ENCODE measurements at regions not wholly inside any gene's neighbourhood (a gene's known extent, or its start where the extent isn't known, plus 50 kb on each side); places are given as distances from the start of the nearest gene placed in this dataset.
"Not testable (repeated sequence)": the region's sequence is repeated elsewhere in the genome, so short reads cannot be mapped to it uniquely, and the experiment has no call there.

DNA sequence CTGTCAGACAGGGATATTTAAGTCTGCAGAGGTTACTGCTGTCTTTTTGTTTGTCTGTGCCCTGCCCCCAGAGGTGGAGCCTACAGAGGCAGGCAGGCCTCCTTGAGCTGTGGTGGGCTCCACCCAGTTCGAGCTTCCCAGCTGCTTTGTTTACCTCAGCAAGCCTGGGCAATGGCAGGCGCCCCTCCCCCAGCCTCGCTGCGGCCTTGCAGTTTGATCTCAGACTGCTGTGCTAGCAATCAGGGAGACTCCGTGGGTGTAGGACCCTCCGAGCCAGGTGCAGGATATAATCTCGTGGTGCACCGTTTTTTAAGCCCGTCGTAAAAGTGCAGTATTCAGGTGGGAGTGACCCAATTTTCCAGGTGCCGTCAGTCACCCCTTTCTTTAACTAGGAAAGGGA, 78.4 kb upstream of the HAPLN1 start:
- H3K36me3 Mint-ChIP-seq (ENCODE audit: low read depth); H3K4me3 Mint-ChIP-seq; DNase-seq; ATAC-seq; CTCF ChIA-PET; H3K4me1 Mint-ChIP-seq; H3K27me3 Mint-ChIP-seq; H3K27ac Mint-ChIP-seq; intact Hi-C loops (cut with DNase I, micrococcal nuclease); POLR2A ChIA-PET; H3K9me3 Mint-ChIP-seq (ENCODE audit: low read depth): not testable (repeated sequence)

GRCh38 chr5:83789371-83789770, 68.7 kb upstream of the HAPLN1 start:
- Mint-ChIP-seq H3K27ac (no peak overlapping the region), H3K9me3 (ENCODE audit: low read depth) (no peaks in the 10 kb centered on the region)
- POLR2A ChIA-PET, result no interaction called here

GRCh38 chr5:83787631-83788030, 67.0 kb upstream of the HAPLN1 start:
- intact Hi-C loops (cut with DNase I, micrococcal nuclease), result no loop called here
- H3K36me3 Mint-ChIP-seq (ENCODE audit: low read depth), result no peaks in the 10 kb centered on the region
- H3K27me3 Mint-ChIP-seq, result no peaks in the 10 kb centered on the region
- no peaks in the 10 kb centered on the region for H3K9me3 Mint-ChIP-seq (ENCODE audit: low read depth)
- no peak overlapping the region for H3K4me3 Mint-ChIP-seq
- H3K27ac Mint-ChIP-seq, result no peak overlapping the region
- no peak for ATAC-seq
- no peak for DNase-seq
- POLR2A ChIA-PET, result no interaction called here
- H3K4me1 Mint-ChIP-seq, result no peaks in the 10 kb centered on the region
- CTCF ChIA-PET, result no interaction called here

More at GRCh38 chr5:83789371-83789770, 68.7 kb upstream of the HAPLN1 start:
- intact Hi-C loops (cut with DNase I, micrococcal nuclease), result no loop called here
- Mint-ChIP-seq H3K36me3 (ENCODE audit: low read depth) (no peaks in the 10 kb centered on the region), H3K4me3 (no peak overlapping the region), H3K4me1 (no peaks in the 10 kb centered on the region), H3K27me3 (no peaks in the 10 kb centered on the region)
- no peak for ATAC-seq
- CTCF ChIA-PET, result no interaction called here
- no peak for DNase-seq

DNA sequence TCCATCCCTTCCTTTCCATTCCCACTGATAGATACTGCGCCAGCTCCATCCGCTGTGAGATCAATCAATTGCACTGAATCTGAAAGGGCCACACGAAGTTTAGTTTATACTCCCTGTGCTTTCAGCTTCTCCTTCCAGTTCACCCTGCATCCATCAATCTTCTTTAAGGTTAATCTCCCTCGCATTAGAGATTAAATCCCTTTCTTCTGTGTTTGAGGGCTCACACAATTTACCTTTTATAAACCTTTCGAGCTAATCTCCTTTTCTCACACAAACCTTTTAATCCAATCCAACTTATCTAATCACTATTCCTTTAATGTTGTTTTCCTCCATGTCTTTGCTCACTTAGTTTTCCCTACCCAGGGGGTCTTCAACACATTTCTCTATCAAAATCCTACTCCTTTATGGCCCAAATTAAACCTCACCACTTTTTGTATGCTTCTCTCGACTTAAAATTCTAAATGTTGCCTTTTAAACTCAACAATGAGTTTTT, 64.6 kb upstream of the HAPLN1 start:
- H3K9me3 Mint-ChIP-seq (ENCODE audit: low read depth), result no peaks in the 10 kb centered on the region

GRCh38 chr5:83780699-83781350, 60.2 kb upstream of the HAPLN1 start:
- Mint-ChIP-seq H3K36me3 (ENCODE audit: low read depth) (no peaks in the 10 kb centered on the region), H3K9me3 (ENCODE audit: low read depth) (no peaks in the 10 kb centered on the region), H3K4me3 (no peak overlapping the region), H3K27ac (no peak overlapping the region), H3K4me1 (no peaks in the 10 kb centered on the region), H3K27me3 (no peaks in the 10 kb centered on the region)
- DNase-seq (no peak), ATAC-seq (no peak)
- POLR2A ChIA-PET, result no interaction called here
- intact Hi-C loops (cut with DNase I, micrococcal nuclease), result no loop called here
- CTCF ChIA-PET, result interaction anchor here (0.5 kb wide), 1 partner anchor 61 kb away, joined by 3 read pairs; no protein-coding TSS in a partner anchor

More for the DNA sequence above, 64.6 kb upstream of the HAPLN1 start:
- POLR2A ChIA-PET, result no interaction called here
- ATAC-seq, result no peak
- intact Hi-C loops (cut with DNase I, micrococcal nuclease), result no loop called here
- CTCF ChIA-PET, result no interaction called here
- no peak for DNase-seq
- no peaks in the 10 kb centered on the region for H3K27me3 Mint-ChIP-seq
- H3K4me3 Mint-ChIP-seq, result no peak overlapping the region
- H3K36me3 Mint-ChIP-seq (ENCODE audit: low read depth), result no peaks in the 10 kb centered on the region
- H3K27ac Mint-ChIP-seq, result no peak overlapping the region
- no peaks in the 10 kb centered on the region for H3K4me1 Mint-ChIP-seq

GRCh38 chr5:83777856-83778255, 57.2 kb upstream of the HAPLN1 start:
- intact Hi-C loops (cut with DNase I, micrococcal nuclease), result no loop called here
- no peak for DNase-seq
- Mint-ChIP-seq H3K4me1 (no peaks in the 10 kb centered on the region), H3K9me3 (ENCODE audit: low read depth) (no peaks in the 10 kb centered on the region), H3K27ac (no peak overlapping the region), H3K27me3 (peaks cover 4% of the 10 kb centered on the region), H3K36me3 (ENCODE audit: low read depth) (no peaks in the 10 kb centered on the region), H3K4me3 (no peak overlapping the region)
- ChIA-PET POLR2A (no interaction called here), CTCF (no interaction called here)
- no peak for ATAC-seq

- peaks cover 4% of the 10 kb centered on the region for H3K27me3 Mint-ChIP-seq
- CTCF ChIA-PET, result no interaction called here
- no peaks in the 10 kb centered on the region for H3K9me3 Mint-ChIP-seq (ENCODE audit: low read depth)
- no peaks in the 10 kb centered on the region for H3K4me1 Mint-ChIP-seq
- intact Hi-C loops (cut with DNase I, micrococcal nuclease), result no loop called here
- no peak overlapping the region for H3K4me3 Mint-ChIP-seq
- no peaks in the 10 kb centered on the region for H3K36me3 Mint-ChIP-seq (ENCODE audit: low read depth)
- DNase-seq (no peak), ATAC-seq (no peak)
- no peak overlapping the region for H3K27ac Mint-ChIP-seq
- POLR2A ChIA-PET, result no interaction called here
Measured at GRCh38 chr5:83776437-83777031, 55.9 kb upstream of the HAPLN1 start.
